Middle frontal gyrus (tissue), 1 donor: ENCODE measurements at regions not wholly inside any gene's neighbourhood (a gene's known extent, or its start where the extent isn't known, plus 50 kb on each side); places are given as distances from the start of the nearest gene placed in this dataset.

Source experiments
- DNase-seq: peaks from one replicate; pipeline ENCODE4 v3.0.0-alpha.2; 2015; ENCODE audit warnings: low spot score; ENCODE audit errors: extremely low spot score

GRCh38 chr2:123165616-123166015 is 859.5 kb upstream of the CNTNAP5 start:
- no peak for DNase-seq

- DNase-seq, result no peak
Observed at GRCh38 chr2:123179526-123179925, 845.6 kb upstream of the CNTNAP5 start.

- no peak for DNase-seq
Observed at GRCh38 chr2:123195957-123196356, 829.1 kb upstream of the CNTNAP5 start.

GRCh38 chr2:123200035-123200434 is 825.1 kb upstream of the CNTNAP5 start:
- DNase-seq, result no peak

- no peak for DNase-seq
Observed at GRCh38 chr2:123207245-123207644, 817.8 kb upstream of the CNTNAP5 start.

GRCh38 chr2:123209202-123209601 is 815.9 kb upstream of the CNTNAP5 start:
- DNase-seq, result no peak

GRCh38 chr2:123211181-123211580 is 813.9 kb upstream of the CNTNAP5 start:
- DNase-seq, result no peak

- DNase-seq, result no peak
Observed at GRCh38 chr2:123245156-123245555, 779.9 kb upstream of the CNTNAP5 start.

GRCh38 chr2:123258877-123259539 is 766.1 kb upstream of the CNTNAP5 start:
- no peak for DNase-seq

- DNase-seq, result no peak
Observed at GRCh38 chr2:123262856-123263255, 762.2 kb upstream of the CNTNAP5 start.

GRCh38 chr2:123283431-123283830 is 741.7 kb upstream of the CNTNAP5 start:
- no peak for DNase-seq

GRCh38 chr2:123303731-123304130 is 721.4 kb upstream of the CNTNAP5 start:
- DNase-seq, result no peak
